Left lung (tissue), 4 donors: ENCODE measurements at regions not wholly inside any gene's neighbourhood (a gene's known extent, or its start where the extent isn't known, plus 50 kb on each side); places are given as distances from the start of the nearest gene placed in this dataset.

Experiments used
- ATAC-seq: fragments of 200-7000 bp; cut with Tn5 transposase; one replicate; pipeline ENCODE4 v1.9.1; 2020; ENCODE audit warnings: moderate library complexity
- DNase-seq, 4 donors: peaks; one replicate each; pipeline ENCODE4 v3.0.0-alpha.2; 2013 to 2020
- H3K27ac ChIP-seq, 2 donors: fragments of 200-600 bp; sonication (generic) in 1 of 2; one replicate each; pipeline versions ENCODE4 v1.5.0 to v1.8.0; 2020 to 2021
- H3K27me3 ChIP-seq, 2 donors: fragments of 200-600 bp; sonication (generic) in 1 of 2; one replicate each; pipeline versions ENCODE4 v1.5.0 to v1.8.0; 2020 to 2021
- H3K36me3 ChIP-seq, 2 donors: fragments of 200-600 bp; sonication (generic) in 1 of 2; one replicate each; pipeline versions ENCODE4 v1.5.0 to v1.8.0; 2020 to 2021
- H3K4me1 ChIP-seq, 2 donors: fragments of 200-600 bp; one replicate each; pipeline ENCODE4 v1.8.0; 2021
- H3K4me3 ChIP-seq, 2 donors: fragments of 200-600 bp; sonication (generic) in 1 of 2; one replicate each; pipeline versions ENCODE4 v1.5.0 to v1.8.0; 2020 to 2021; ENCODE audit warnings: mild to moderate bottlenecking in 1 of 2
- H3K9me3 ChIP-seq, 2 donors: fragments of 200-600 bp; sonication (generic) in 1 of 2; one replicate each; pipeline versions ENCODE4 v1.5.0 to v1.8.0; 2020 to 2021
- CTCF ChIP-seq, 2 donors: fragments of 200-600 bp; sonication (generic) in 1 of 2; IDR thresholded peaks; one replicate each; pipeline versions ENCODE4 v1.5.0 to v1.8.0; 2021; ENCODE audit warnings: antibody characterized with exemption in 2 of 2
- intact Hi-C, 2 donors: fragments of 100-400 bp; cut with DNase I; formaldehyde crosslinking; loops; one replicate each; pipeline versions ENCODE4 v1.11.2 to v1.14.2; 2022
- donor health status: DM: no; HTN: yes; CAD: no.
- donor health status: DM: no; HTN: no; CAD: no.

GRCh38 chr20:1718604-1719384 is 61.2 kb upstream of the SIRPG start:
- intact Hi-C loops: no loop called here
- no peaks in the 10 kb centered on the region for H3K4me1 ChIP-seq
- H3K27ac ChIP-seq: no peak overlapping the region
- H3K27me3 ChIP-seq: peaks cover 0 to 16% of the 10 kb centered on the region in 2 donors
- ATAC-seq (peak; percentile 62), DNase-seq (peak in 1 of 4 donors; percentile 66)
- H3K4me3 ChIP-seq: no peak overlapping the region
- H3K9me3 ChIP-seq: no peaks in the 10 kb centered on the region
- TF ChIP-seq CTCF (IDR thresholded peaks at IDR 0.05): no peak
- no peaks in the 10 kb centered on the region for H3K36me3 ChIP-seq

GRCh38 chr20:1712634-1713624 is 55.4 kb upstream of the SIRPG start:
- no peak overlapping the region for H3K4me3 ChIP-seq
- H3K27me3 ChIP-seq: peaks cover 0 to 24% of the 10 kb centered on the region in 2 donors
- DNase-seq (no peak), ATAC-seq (no peak)
- intact Hi-C loops: no loop called here
- no peaks in the 10 kb centered on the region for H3K36me3 ChIP-seq
- H3K9me3 ChIP-seq: peaks cover 0 to 8% of the 10 kb centered on the region in 2 donors
- no peak overlapping the region for H3K27ac ChIP-seq
- H3K4me1 ChIP-seq: no peaks in the 10 kb centered on the region
- TF ChIP-seq CTCF (IDR thresholded peaks at IDR 0.05): no peak

GRCh38 chr20:1711826-1712601 is 54.4 kb upstream of the SIRPG start:
- Histone ChIP-seq H3K9me3 (peaks cover 0 to 8% of the 10 kb centered on the region in 2 donors), H3K27me3 (peaks cover 0 to 30% of the 10 kb centered on the region in 2 donors), H3K27ac (no peak overlapping the region), H3K36me3 (no peaks in the 10 kb centered on the region), H3K4me3 (no peak overlapping the region), H3K4me1 (no peaks in the 10 kb centered on the region)
- DNase-seq: no peak
- no peak for ATAC-seq
- TF ChIP-seq CTCF (IDR thresholded peaks at IDR 0.05): no peak
- intact Hi-C loops: no loop called here

GRCh38 chr20:1711266-1711665 is 53.7 kb upstream of the SIRPG start:
- DNase-seq: no peak
- Histone ChIP-seq H3K4me1 (no peaks in the 10 kb centered on the region), H3K4me3 (no peak overlapping the region), H3K36me3 (no peaks in the 10 kb centered on the region), H3K27me3 (peaks cover 0 to 30% of the 10 kb centered on the region in 2 donors), H3K27ac (no peak overlapping the region), H3K9me3 (peaks cover 0 to 8% of the 10 kb centered on the region in 2 donors)
- no peak for ATAC-seq
- no peak for TF ChIP-seq CTCF (IDR thresholded peaks at IDR 0.05)
- intact Hi-C loops: no loop called here
